DMS153 (cell line): ENCODE measurements at regions not wholly inside any gene's neighbourhood (a gene's known extent, or its start where the extent isn't known, plus 50 kb on each side); places are given as distances from the start of the nearest gene placed in this dataset.

Experiments used
- DNase-seq: peaks from one replicate; lab custom pipeline; 2025; lab: John Stamatoyannopoulos, UW

DNA sequence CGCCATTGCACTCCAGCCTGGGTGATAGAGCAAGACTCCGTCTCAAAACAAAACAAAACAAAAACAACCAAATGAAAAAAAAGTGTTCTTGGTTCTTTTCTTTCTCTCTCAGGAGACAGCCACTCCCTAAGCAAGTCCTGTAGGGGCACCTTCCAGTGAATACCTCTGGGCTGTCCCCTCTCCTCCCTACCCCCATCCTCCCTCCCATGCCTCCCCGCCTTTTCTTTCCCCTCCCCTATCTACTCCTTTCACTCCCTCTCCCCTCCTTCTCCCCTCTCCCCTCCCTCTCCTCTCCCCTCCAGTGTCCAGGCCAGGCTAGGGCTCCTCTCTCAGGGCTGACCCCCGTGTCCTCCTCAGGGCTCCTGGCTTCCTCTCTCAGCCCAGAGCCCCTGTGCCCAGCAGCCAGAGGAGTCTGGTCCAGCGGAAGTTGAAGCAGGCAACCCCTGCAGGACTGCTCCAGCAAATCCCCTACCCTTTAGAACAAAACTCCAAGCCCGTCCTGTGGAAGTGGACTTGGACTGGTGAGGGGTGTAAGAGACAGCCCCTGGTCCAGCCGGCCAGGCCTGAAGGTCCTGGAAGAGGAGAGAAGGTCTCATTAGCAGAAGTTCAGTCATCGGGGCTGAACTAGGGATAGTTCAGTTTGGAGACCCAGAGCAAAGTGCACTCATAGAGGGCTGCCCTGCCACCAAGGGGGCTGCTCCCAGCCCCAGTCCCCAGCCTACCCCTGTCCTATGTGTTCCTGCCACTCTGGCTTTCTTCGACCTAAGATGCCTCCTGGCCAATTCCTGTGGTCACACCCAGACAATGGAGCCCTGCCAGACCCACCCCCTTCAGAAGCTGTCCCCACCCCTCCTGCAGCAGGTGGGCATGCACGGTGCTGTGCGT, 79.8 kb upstream of the IQSEC1 start:
- no peak for DNase-seq

DNA sequence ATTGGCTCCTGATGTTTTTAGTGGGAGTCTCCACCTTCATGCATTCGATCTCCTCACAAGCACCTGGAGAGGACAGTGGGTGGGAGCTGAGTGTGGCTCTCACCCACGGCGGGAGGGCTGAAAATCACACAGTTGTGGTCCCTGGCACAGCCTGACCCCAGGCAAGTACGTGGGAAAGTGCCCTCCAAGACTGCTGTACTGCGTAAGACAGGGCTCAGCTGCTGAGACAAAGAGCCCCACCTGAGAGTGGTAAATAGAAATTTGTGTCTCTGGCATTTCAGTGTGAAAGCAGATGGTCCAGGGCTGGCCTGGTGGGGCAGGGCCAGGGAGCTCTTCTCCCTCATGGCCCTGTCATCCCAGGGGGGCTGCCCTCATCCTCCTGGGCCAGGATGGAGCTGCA, 77.4 kb upstream of the IQSEC1 start:
- DNase-seq: no peak

DNA sequence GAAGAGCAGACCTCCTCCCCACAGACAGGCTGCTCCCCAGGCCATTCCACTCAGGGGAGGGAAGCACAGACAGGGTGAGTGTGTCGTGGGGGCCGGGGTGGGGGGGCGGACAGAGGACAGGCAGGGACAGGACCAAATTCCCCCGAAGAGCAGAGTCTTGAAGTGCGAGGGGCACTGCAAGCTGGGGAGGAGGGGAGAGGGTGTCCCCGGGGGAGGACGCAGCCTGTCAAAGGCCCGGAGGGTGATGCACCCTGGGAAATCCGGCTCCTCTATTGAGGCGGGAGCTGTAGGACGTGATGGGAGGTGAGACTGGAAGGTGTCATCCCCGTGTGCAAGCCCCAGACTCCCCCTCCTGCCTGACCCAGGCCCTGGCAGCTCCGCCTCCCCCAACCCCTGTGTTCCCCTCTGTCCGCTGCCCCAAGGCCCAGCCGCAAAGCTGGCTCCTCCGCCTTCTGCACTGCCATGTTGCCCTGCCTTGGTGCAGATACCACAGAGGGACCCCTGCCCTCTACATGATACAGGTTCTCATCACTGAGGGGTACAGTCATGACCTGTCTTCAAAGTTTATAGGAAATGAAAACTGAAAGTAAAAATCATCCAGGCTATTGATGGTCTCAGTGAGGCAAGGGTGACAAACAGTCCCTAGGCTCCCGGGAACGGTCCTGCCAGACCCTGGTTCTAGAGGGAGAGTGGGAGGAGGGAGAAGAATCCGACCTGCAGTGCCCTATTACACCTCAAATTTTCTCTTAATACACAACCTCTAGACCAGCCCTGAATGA, 76.3 kb upstream of the IQSEC1 start:
- no peak for DNase-seq

- DNase-seq: no peak
Measured at GRCh38 chr3:13148561-13149329, 75.5 kb upstream of the IQSEC1 start.

- no peak for DNase-seq
Measured at GRCh38 chr3:13148126-13148525, 74.9 kb upstream of the IQSEC1 start.

GRCh38 chr3:13147344-13147743, 74.1 kb upstream of the IQSEC1 start:
- DNase-seq: no peak

GRCh38 chr3:13146643-13147143, 73.5 kb upstream of the IQSEC1 start:
- DNase-seq: no peak

- DNase-seq: no peak
Measured at GRCh38 chr3:13145826-13146642, 72.8 kb upstream of the IQSEC1 start.

DNA sequence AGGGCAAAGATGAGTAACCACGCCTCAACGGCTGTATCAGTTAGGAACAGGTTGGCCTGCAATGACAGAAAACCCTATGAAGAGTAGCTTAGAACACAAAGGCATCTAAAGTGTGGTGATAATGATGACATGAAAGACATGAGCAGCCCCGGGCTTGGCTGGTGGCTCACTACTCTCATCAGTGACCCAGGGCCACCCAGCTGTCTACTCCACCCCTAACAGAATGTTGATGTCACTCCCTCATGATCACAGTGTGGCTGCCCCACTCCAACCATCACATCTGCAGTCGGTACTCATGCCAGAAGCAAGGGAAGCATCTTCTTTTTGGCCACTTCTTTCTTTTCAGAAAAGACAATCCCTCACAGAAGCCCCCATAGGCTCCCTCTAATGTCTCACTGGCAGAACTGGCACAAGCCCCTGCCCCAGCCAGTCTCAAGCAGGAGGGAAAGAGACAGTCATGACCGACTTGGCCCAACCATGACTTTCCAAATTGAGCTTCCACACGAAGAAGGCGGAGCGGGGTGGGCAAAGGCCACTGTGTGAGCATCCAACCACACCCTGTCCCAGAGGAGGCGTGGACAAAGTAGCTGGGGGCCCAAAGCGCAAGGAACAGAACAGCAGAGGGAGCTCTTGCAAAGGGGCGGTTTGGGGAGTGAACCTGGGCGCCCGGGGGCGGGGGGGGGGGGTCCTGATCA, 72.0 kb upstream of the IQSEC1 start:
- no peak for DNase-seq

GRCh38 chr3:13144163-13145023, 71.2 kb upstream of the IQSEC1 start:
- no peak for DNase-seq

DNA sequence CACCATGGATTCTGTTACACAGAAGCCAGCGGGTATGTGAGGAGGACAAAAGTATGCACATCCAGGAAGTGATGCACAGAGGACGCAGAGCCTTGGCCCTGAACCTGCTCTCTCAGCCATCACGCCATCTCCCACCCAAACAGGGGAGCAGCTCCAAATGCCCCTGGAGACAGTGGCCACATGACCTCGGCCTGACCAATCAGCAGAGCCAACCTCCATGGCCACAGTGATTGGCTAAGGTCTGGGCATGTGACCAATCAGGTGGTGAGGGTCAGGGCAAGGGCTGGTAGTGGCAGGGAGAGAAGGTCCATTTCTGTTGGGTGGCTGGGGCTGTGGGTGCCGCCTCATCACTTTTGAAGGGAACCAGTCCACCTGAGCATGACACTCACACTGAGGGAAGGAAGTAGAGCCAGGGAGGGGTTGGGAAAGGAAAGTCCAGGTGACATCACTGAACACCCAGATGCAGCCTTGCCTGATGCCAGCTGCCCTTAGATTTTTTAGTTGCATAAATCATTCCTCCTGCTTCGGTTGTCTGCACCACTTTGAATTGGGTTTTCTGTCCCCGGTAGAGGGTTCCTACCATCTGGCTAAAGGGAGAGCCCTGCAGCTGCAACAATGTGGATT, 70.3 kb upstream of the IQSEC1 start:
- no peak for DNase-seq

- DNase-seq: no peak
Measured at GRCh38 chr3:13142552-13143380, 69.5 kb upstream of the IQSEC1 start.

- no peak for DNase-seq
Measured at GRCh38 chr3:13141991-13142412, 68.8 kb upstream of the IQSEC1 start.

- DNase-seq: no peak
Measured at GRCh38 chr3:13141183-13141582, 68.0 kb upstream of the IQSEC1 start.

DNA sequence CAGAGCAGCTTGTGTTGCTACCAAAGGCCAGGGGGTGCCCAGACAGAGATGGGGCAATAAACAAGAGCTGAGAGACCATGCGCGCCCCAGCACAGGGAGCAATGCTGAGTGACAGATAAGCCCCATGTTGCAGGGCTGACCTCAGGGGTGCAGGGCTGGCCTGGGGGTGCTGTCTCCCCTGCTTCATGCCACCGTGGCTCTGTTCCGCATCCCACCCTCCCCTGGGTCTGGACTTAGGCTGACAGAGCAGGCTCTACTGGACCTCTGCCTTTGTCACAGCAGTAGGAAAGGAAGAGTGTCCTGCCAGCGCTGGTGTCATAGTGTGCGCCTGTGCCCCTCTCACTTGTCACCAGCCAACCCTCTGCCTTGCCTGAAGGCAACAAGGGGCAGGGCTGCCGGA, 67.4 kb upstream of the IQSEC1 start:
- DNase-seq: no peak

DNA sequence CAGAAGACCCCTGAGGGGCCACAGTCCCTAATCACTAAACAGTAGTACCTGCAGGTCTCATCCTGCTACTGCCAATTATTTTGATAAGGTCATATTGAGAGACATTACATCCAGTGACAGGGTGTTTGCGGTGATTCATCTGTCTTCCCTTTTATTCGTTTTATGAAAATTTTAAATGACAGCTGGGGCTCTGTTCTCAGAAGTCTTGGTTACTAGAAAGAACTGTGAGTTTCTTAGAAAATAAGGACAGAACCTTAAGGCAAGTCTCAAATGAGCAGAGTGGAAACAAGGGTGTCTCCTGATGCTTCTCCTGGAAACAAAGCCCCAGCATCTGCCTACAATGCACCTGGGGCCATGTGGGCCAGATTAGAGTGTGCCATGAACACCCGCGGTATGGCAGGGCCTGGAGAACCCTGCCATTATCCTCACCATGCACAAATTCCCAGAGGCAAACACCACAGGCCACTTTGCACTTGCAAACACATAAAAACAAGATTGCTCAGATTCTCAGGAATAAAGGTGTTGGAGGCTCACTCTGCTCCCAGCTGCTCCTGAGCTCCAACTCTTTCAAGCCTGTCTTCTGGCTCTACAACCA, 66.3 kb upstream of the IQSEC1 start:
- no peak for DNase-seq

DNA sequence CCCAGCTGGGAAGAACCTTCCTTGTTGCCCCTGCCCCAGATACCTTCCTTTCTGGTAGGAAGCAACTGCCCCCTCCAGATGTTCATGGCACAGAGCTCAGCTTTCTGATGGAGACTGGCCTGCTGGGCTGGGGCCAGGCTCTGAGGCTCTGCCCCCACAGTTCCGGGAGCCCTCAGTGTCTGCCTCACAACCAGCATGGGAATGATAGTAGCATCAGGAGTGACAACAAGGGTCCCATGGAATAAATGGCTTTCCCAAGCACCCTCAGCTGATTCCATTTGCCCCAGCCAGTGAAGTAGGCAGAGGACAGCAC, 65.6 kb upstream of the IQSEC1 start:
- DNase-seq: no peak
